Liver (tissue), 8 donors: ENCODE measurements at regions not wholly inside any gene's neighbourhood (a gene's known extent, or its start where the extent isn't known, plus 50 kb on each side); places are given as distances from the start of the nearest gene placed in this dataset.

Source experiments
- DNase-seq: peaks from one replicate; pipeline ENCODE4 v3.0.0-alpha.2; 2017; ENCODE audit warnings: low spot score
- H3K27ac ChIP-seq, 2 donors: one replicate each; pipeline ENCODE4 v1.7.0; 2013; ENCODE audit warnings: inconsistent platforms in 2 of 2, low read length in 2 of 2, control low read depth in 1 of 2, low read depth in 1 of 2, mild to moderate bottlenecking in 1 of 2
- H3K27me3 ChIP-seq, 4 donors: one replicate each; pipeline versions ENCODE4 v1.6.1 to v1.7.0; 2013; ENCODE audit warnings: low read length in 3 of 4, inconsistent platforms in 1 of 4, mild to moderate bottlenecking in 1 of 4, moderate library complexity in 1 of 4; ENCODE audit not compliant: control insufficient read depth in 4 of 4, insufficient read depth in 4 of 4
- H3K36me3 ChIP-seq, 4 donors: one replicate each; pipeline versions ENCODE4 v1.6.1 to v1.7.0; 2013; ENCODE audit warnings: low read length in 3 of 4, mild to moderate bottlenecking in 3 of 4, low read depth in 1 of 4, moderate library complexity in 1 of 4; ENCODE audit not compliant: control insufficient read depth in 4 of 4, insufficient read depth in 3 of 4
- H3K4me1 ChIP-seq, 4 donors: one replicate each; pipeline versions ENCODE4 v1.6.1 to v1.7.0; 2013; ENCODE audit warnings: low read length in 3 of 4, mild to moderate bottlenecking in 3 of 4, moderate library complexity in 1 of 4; ENCODE audit not compliant: control insufficient read depth in 4 of 4, insufficient read depth in 4 of 4
- H3K4me3 ChIP-seq, 3 donors: one replicate each; pipeline versions ENCODE4 v1.6.1 to v1.7.0; 2013; ENCODE audit warnings: low read length in 3 of 3, control low read depth in 1 of 3, low read depth in 1 of 3, mild to moderate bottlenecking in 1 of 3
- H3K9ac ChIP-seq, 2 donors: one replicate each; pipeline ENCODE4 v1.7.0; 2013; ENCODE audit warnings: low read length in 2 of 2, mild to moderate bottlenecking in 2 of 2, moderate library complexity in 2 of 2, control low read depth in 1 of 2, low read depth in 1 of 2
- H3K9me3 ChIP-seq, 4 donors: one replicate each; pipeline versions ENCODE4 v1.6.1 to v1.7.0; 2013; ENCODE audit warnings: low read length in 3 of 4; ENCODE audit not compliant: control insufficient read depth in 4 of 4
- ATF3 ChIP-seq: IDR thresholded peaks from 2 replicates; pipeline ENCODE4 v1.6.1; 2016; ENCODE audit warnings: antibody characterized with exemption
- CTCF ChIP-seq: fragments of 150-350 bp; IDR thresholded peaks from 2 replicates; pipeline ENCODE4 v1.5.1; 2017; ENCODE audit warnings: improper control_type of control experiment, low read depth, low read length; ENCODE audit not compliant: missing input control
- EGR1 ChIP-seq, 2 donors: IDR thresholded peaks; 2 replicates each; pipeline ENCODE4 v1.6.1; 2016 to 2018; ENCODE audit warnings: antibody characterized with exemption in 2 of 2, low read depth in 2 of 2
- FOXA1 ChIP-seq: IDR thresholded peaks from 2 replicates; pipeline ENCODE4 v1.6.1; 2016; ENCODE audit warnings: antibody characterized with exemption
- FOXA2 ChIP-seq: IDR thresholded peaks from 2 replicates; pipeline ENCODE4 v1.6.1; 2016; ENCODE audit warnings: antibody characterized with exemption
- GABPA ChIP-seq, 2 donors: IDR thresholded peaks in 1 of 2; conservative IDR thresholded peaks in 1 of 2; 2 replicates each; pipeline ENCODE4 v1.6.1; 2016; ENCODE audit warnings: antibody characterized with exemption in 2 of 2, mild to moderate bottlenecking in 1 of 2, moderate library complexity in 1 of 2
- HNF4A ChIP-seq, 2 donors: conservative IDR thresholded peaks; 2 replicates each; pipeline ENCODE4 v1.6.1; 2016; ENCODE audit warnings: antibody characterized with exemption in 2 of 2, mild to moderate bottlenecking in 2 of 2
- HNF4G ChIP-seq: IDR thresholded peaks from 2 replicates; pipeline ENCODE4 v1.6.1; 2016; ENCODE audit warnings: antibody characterized with exemption
- JUND ChIP-seq, 2 donors: IDR thresholded peaks; 2 replicates each; pipeline ENCODE4 v1.6.1; 2016; ENCODE audit warnings: antibody characterized with exemption in 2 of 2
- MAX ChIP-seq: IDR thresholded peaks from 2 replicates; pipeline ENCODE4 v1.6.1; 2016; ENCODE audit warnings: antibody characterized with exemption
- NR2F2 ChIP-seq: IDR thresholded peaks from 2 replicates; pipeline ENCODE4 v1.6.1; 2016; ENCODE audit warnings: antibody characterized with exemption
- RAD21 ChIP-seq, 2 donors: IDR thresholded peaks; 2 replicates each; pipeline ENCODE4 v1.6.1; 2016; ENCODE audit warnings: antibody characterized with exemption in 2 of 2, mild to moderate bottlenecking in 2 of 2
- REST ChIP-seq: IDR thresholded peaks from 2 replicates; pipeline ENCODE4 v1.6.1; 2016; ENCODE audit warnings: antibody characterized with exemption, mild to moderate bottlenecking
- RXRA ChIP-seq, 2 donors: IDR thresholded peaks; 2 replicates each; pipeline ENCODE4 v1.6.1; 2017 to 2018; ENCODE audit warnings: antibody characterized with exemption in 2 of 2, mild to moderate bottlenecking in 1 of 2
- SP1 ChIP-seq: IDR thresholded peaks from 2 replicates; pipeline ENCODE4 v1.6.1; 2018; ENCODE audit warnings: antibody characterized with exemption, mild to moderate bottlenecking
- TAF1 ChIP-seq: conservative IDR thresholded peaks from 2 replicates; pipeline ENCODE4 v1.6.1; 2016; ENCODE audit warnings: antibody characterized with exemption, mild to moderate bottlenecking
- YY1 ChIP-seq: IDR thresholded peaks from 2 replicates; pipeline ENCODE4 v1.6.1; 2016; ENCODE audit warnings: antibody characterized with exemption, mild to moderate bottlenecking
- ZBTB33 ChIP-seq: IDR thresholded peaks from 2 replicates; pipeline ENCODE4 v1.6.1; 2016; ENCODE audit warnings: antibody characterized with exemption
- WGBS: extraction: QIAGEN DNeasy Blood & Tissue Kit; methylation state at CpG from one replicate; pipeline ENCODE4 v1.1.7; 2013; 5-methylcytosine and 5-hydroxymethylcytosine counted together
- donor health status: healthy.
- donor health status: healthy.
- donor health status: healthy.
- donor health status: healthy.
- donor health status: healthy.

GRCh38 chr2:150357770-150358467 lies 129.5 kb downstream of the RND3 start:
- H3K4me1 ChIP-seq: peaks cover 0 to 18% (median 9%) of the 10 kb centered on the region in 4 donors
- 27% methylated on average over 2 of the region's 2 CpGs for WGBS

More at GRCh38 chr2:150357770-150358467, 129.5 kb downstream of the RND3 start:
- no peaks in the 10 kb centered on the region for H3K9me3 ChIP-seq
- H3K9ac ChIP-seq: no peak overlapping the region
- no peaks in the 10 kb centered on the region for H3K36me3 ChIP-seq
- TF ChIP-seq FOXA2 (peak; percentile 93), JUND (IDR thresholded peaks at IDR 0.05) (peak; percentile 63 to 74), EGR1 (IDR thresholded peaks at IDR 0.05; ENCODE audit: low read depth in 2 of 2) (peak; percentile 41 to 60), RAD21 (IDR thresholded peaks at IDR 0.05) (peak; percentile 47 to 62), CTCF (no peak), REST (no peak), TAF1 (no peak), HNF4A (conservative IDR thresholded peaks at IDR 0.05) (peak; percentile 89 to 93), ATF3 (peak; percentile 70), GABPA (IDR thresholded peaks at IDR 0.05 in 1 of 2, conservative IDR thresholded peaks at IDR 0.05 in 1 of 2) (peak; percentile 15 to 17), NR2F2 (no peak), MAX (peak; percentile 63), FOXA1 (peak; percentile 90), SP1 (peak; percentile 97), YY1 (peak; percentile 66), ZBTB33 (peak; percentile 57), HNF4G (peak; percentile 65), RXRA (IDR thresholded peaks at IDR 0.05) (peak; percentile 61 to 62)
- no peak for DNase-seq
- peak overlapping the region; percentile 40 to 42 for H3K27ac ChIP-seq
- H3K4me3 ChIP-seq: no peak overlapping the region
- H3K27me3 ChIP-seq: no peaks in the 10 kb centered on the region
